HEK293 (cell line): ENCODE measurements at regions not wholly inside any gene's neighbourhood (a gene's known extent, or its start where the extent isn't known, plus 50 kb on each side); places are given as distances from the start of the nearest gene placed in this dataset.

Experiments used
- CTCF ChIA-PET: fragments of 350-600 bp; formaldehyde crosslinking; extraction: SDS; loops from one replicate; lab custom pipeline; 2021; ENCODE audit warnings: antibody characterized with exemption; lab: Yijun Ruan, JAX
- POLR2A ChIA-PET: fragments of 300-600 bp; formaldehyde crosslinking; extraction: SDS; loops from one replicate; lab custom pipeline; 2020; ENCODE audit warnings: antibody characterized with exemption, inconsistent platforms; lab: Yijun Ruan, JAX
- H3K27ac ChIP-seq: fragments of 200-500 bp; sonication (Bioruptor generic); 2 replicates; pipeline ENCODE4 v1.5.1; 2014; ENCODE audit warnings: low read depth, low read length, control low read depth, inconsistent platforms; ENCODE audit errors: extremely low read depth
- H3K36me3 ChIP-seq, 2 experiments: fragments of 200-500 bp in 1 of 2; sonication (Bioruptor generic) in 1 of 2; 1 replicate in 1 of 2; 2 replicates in 1 of 2; pipeline ENCODE4 v1.5.1; 2014 to 2017; ENCODE audit warnings: inconsistent platforms in 2 of 2, low read length in 2 of 2; ENCODE audit not compliant: control insufficient read depth in 2 of 2, insufficient read depth in 1 of 2
- H3K4me1 ChIP-seq: fragments of 200-500 bp; sonication (Bioruptor generic); 2 replicates; pipeline ENCODE4 v1.5.1; 2014; ENCODE audit warnings: mild to moderate bottlenecking, low read length, inconsistent platforms; ENCODE audit not compliant: control insufficient read depth, insufficient read depth
- H3K4me3 ChIP-seq: 2 replicates; pipeline ENCODE4 v1.5.1; 2011; ENCODE audit warnings: low read depth, mild to moderate bottlenecking, control low read depth, low read length, moderate library complexity
- H3K9me3 ChIP-seq: fragments of 200-500 bp; sonication (Bioruptor generic); 2 replicates; pipeline ENCODE4 v1.5.1; 2014; ENCODE audit warnings: low read depth, low read length, inconsistent platforms; ENCODE audit not compliant: control insufficient read depth, insufficient read depth
- GFI1B ChIP-seq: fragments of 450-650 bp; formaldehyde crosslinking; IDR thresholded peaks from 2 replicates; pipeline ENCODE4 v1.5.1; 2016; ENCODE audit warnings: missing biosample characterization, missing genetic modification characterization
- GLIS1 ChIP-seq: fragments of 450-650 bp; formaldehyde crosslinking; IDR thresholded peaks from 2 replicates; pipeline ENCODE4 v1.5.1; 2016; ENCODE audit warnings: missing biosample characterization, missing genetic modification characterization
- HOXA7 ChIP-seq: sonication (generic); formaldehyde crosslinking; IDR thresholded peaks from 2 replicates; pipeline ENCODE4 v1.8.1; 2022; ENCODE audit warnings: missing genetic modification reagents, borderline replicate concordance
- KLF17 ChIP-seq: fragments of 450-650 bp; formaldehyde crosslinking; IDR thresholded peaks from 2 replicates; pipeline ENCODE4 v1.5.1; 2016; ENCODE audit warnings: missing biosample characterization, missing genetic modification characterization
- MZF1 ChIP-seq: fragments of 450-650 bp; formaldehyde crosslinking; IDR thresholded peaks from 2 replicates; pipeline ENCODE4 v1.5.1; 2017; ENCODE audit warnings: missing biosample characterization, missing genetic modification characterization, borderline replicate concordance
- SETDB1 ChIP-seq: IDR thresholded peaks from one replicate; pipeline ENCODE4 v1.6.1; 2017; ENCODE audit warnings: mild to moderate bottlenecking, low read length, moderate library complexity, mixed read lengths; ENCODE audit not compliant: insufficient read length
- WT1 ChIP-seq: fragments of 450-650 bp; formaldehyde crosslinking; IDR thresholded peaks from 2 replicates; pipeline ENCODE4 v1.5.1; 2016; ENCODE audit warnings: missing biosample characterization, missing genetic modification characterization
- ZBTB11 ChIP-seq: fragments of 450-650 bp; formaldehyde crosslinking; conservative IDR thresholded peaks from 2 replicates; pipeline ENCODE4 v1.5.1; 2016; ENCODE audit warnings: low read depth, missing biosample characterization, missing genetic modification characterization
- ZBTB49 ChIP-seq: fragments of 450-650 bp; formaldehyde crosslinking; IDR thresholded peaks from 2 replicates; pipeline ENCODE4 v1.5.1; 2016; ENCODE audit warnings: missing biosample characterization, missing genetic modification characterization, low read depth
- ZIC2 ChIP-seq: fragments of 450-650 bp; formaldehyde crosslinking; IDR thresholded peaks from 2 replicates; pipeline ENCODE4 v1.5.1; 2016; ENCODE audit warnings: missing biosample characterization, missing genetic modification characterization
- ZNF112 ChIP-seq: fragments of 450-650 bp; formaldehyde crosslinking; IDR thresholded peaks from 2 replicates; pipeline ENCODE4 v1.5.0; 2017; ENCODE audit warnings: missing biosample characterization, missing genetic modification characterization
- ZNF214 ChIP-seq: fragments of 450-650 bp; formaldehyde crosslinking; IDR thresholded peaks from 2 replicates; pipeline ENCODE4 v1.5.1; 2017; ENCODE audit warnings: missing biosample characterization, mild to moderate bottlenecking, missing genetic modification characterization, borderline replicate concordance
- ZNF24 ChIP-seq: fragments of 450-650 bp; formaldehyde crosslinking; IDR thresholded peaks from 2 replicates; pipeline ENCODE4 v1.5.1; 2016; ENCODE audit warnings: missing biosample characterization, missing genetic modification characterization
- ZNF266 ChIP-seq: fragments of 450-650 bp; formaldehyde crosslinking; IDR thresholded peaks from 2 replicates; pipeline ENCODE4 v1.5.1; 2016; ENCODE audit warnings: missing biosample characterization, missing genetic modification characterization, low read depth
- ZNF311 ChIP-seq: fragments of 450-650 bp; formaldehyde crosslinking; IDR thresholded peaks from 2 replicates; pipeline ENCODE4 v1.5.1; 2017; ENCODE audit warnings: missing biosample characterization, missing genetic modification characterization, borderline replicate concordance
- ZNF366 ChIP-seq: fragments of 450-650 bp; formaldehyde crosslinking; conservative IDR thresholded peaks from 2 replicates; pipeline ENCODE4 v1.5.1; 2016; ENCODE audit warnings: missing biosample characterization, missing genetic modification characterization
- ZNF426 ChIP-seq: fragments of 450-650 bp; formaldehyde crosslinking; IDR thresholded peaks from 2 replicates; pipeline ENCODE4 v1.5.1; 2017; ENCODE audit warnings: missing biosample characterization, missing genetic modification characterization, mild to moderate bottlenecking, inconsistent platforms, moderate library complexity
- ZNF488 ChIP-seq: fragments of 450-650 bp; formaldehyde crosslinking; IDR thresholded peaks from 2 replicates; pipeline ENCODE4 v1.5.1; 2016; ENCODE audit warnings: missing biosample characterization, missing genetic modification characterization
- ZNF560 ChIP-seq: fragments of 450-650 bp; formaldehyde crosslinking; IDR thresholded peaks from 2 replicates; pipeline ENCODE4 v1.5.1; 2017; ENCODE audit warnings: missing biosample characterization, missing genetic modification characterization, borderline replicate concordance
- ZNF561 ChIP-seq: fragments of 450-650 bp; IDR thresholded peaks from 2 replicates; pipeline ENCODE4 v1.5.1; 2018; ENCODE audit warnings: missing biosample characterization, missing genetic modification characterization, borderline replicate concordance
- ZNF610 ChIP-seq: fragments of 450-650 bp; formaldehyde crosslinking; IDR thresholded peaks from 2 replicates; pipeline ENCODE4 v1.5.1; 2016; ENCODE audit warnings: missing biosample characterization, missing genetic modification characterization, borderline replicate concordance
- ZNF677 ChIP-seq: fragments of 450-650 bp; IDR thresholded peaks from 2 replicates; pipeline ENCODE4 v1.5.0; 2018; ENCODE audit warnings: missing biosample characterization, mild to moderate bottlenecking, missing genetic modification characterization, moderate library complexity
- ZNF701 ChIP-seq: fragments of 450-650 bp; formaldehyde crosslinking; IDR thresholded peaks from 2 replicates; pipeline ENCODE4 v1.5.1; 2016; ENCODE audit warnings: missing biosample characterization, missing genetic modification characterization
- ZNF785 ChIP-seq: fragments of 450-650 bp; formaldehyde crosslinking; IDR thresholded peaks from 2 replicates; pipeline ENCODE4 v1.5.1; 2016; ENCODE audit warnings: missing biosample characterization, missing genetic modification characterization
- ZSCAN5A ChIP-seq: fragments of 450-650 bp; formaldehyde crosslinking; IDR thresholded peaks from 2 replicates; pipeline ENCODE4 v1.5.1; 2016; ENCODE audit warnings: missing biosample characterization, missing genetic modification characterization

GRCh38 chr6:130313206-130313605 lies 52.6 kb upstream of the TMEM200A start (continued):
- TF ChIP-seq ZBTB11 (tag by site-specific recombination) (no peak), ZNF214 (tag by site-specific recombination) (no peak), ZNF677 (tag by site-specific recombination) (no peak)

- H3K36me3 ChIP-seq = no peaks in the 10 kb centered on the region
- TF ChIP-seq HOXA7 (no peak), WT1 (tag by site-specific recombination) (no peak), ZBTB49 (tag by site-specific recombination) (no peak), ZIC2 (tag by site-specific recombination) (no peak), ZNF488 (tag by site-specific recombination) (no peak), ZNF112 (tag by site-specific recombination) (no peak), SETDB1 (no peak), ZNF701 (tag by site-specific recombination) (no peak), GLIS1 (tag by site-specific recombination) (no peak), ZNF426 (tag by site-specific recombination) (no peak), ZNF610 (no peak), ZNF561 (tag by site-specific recombination) (no peak), ZNF311 (tag by site-specific recombination) (no peak), MZF1 (no peak)
- H3K27ac ChIP-seq = no peak overlapping the region
- ChIA-PET POLR2A (no interaction called here), CTCF (interaction anchor here (0.7 kb wide), 1 partner anchor 32 kb away, joined by 3 read pairs; no protein-coding TSS in a partner anchor)
- no peaks in the 10 kb centered on the region for H3K4me1 ChIP-seq
- H3K9me3 ChIP-seq = no peaks in the 10 kb centered on the region
- H3K4me3 ChIP-seq = no peak overlapping the region
Observed at GRCh38 chr6:130309028-130309427, 56.8 kb upstream of the TMEM200A start.

GRCh38 chr6:130307752-130308361 lies 58.0 kb upstream of the TMEM200A start:
- H3K9me3 ChIP-seq = no peaks in the 10 kb centered on the region
- no peak overlapping the region for H3K4me3 ChIP-seq
- no peaks in the 10 kb centered on the region for H3K4me1 ChIP-seq
- H3K27ac ChIP-seq = no peak overlapping the region
- CTCF ChIA-PET = interaction anchor here (0.7 to 2.1 kb wide), 5 partner anchors 14 to 391 kb away, joined by 3 to 6 read pairs (median 3); no protein-coding TSS in a partner anchor
- H3K36me3 ChIP-seq = no peaks in the 10 kb centered on the region
- POLR2A ChIA-PET = no interaction called here
- TF ChIP-seq ZNF24 (tag by site-specific recombination) = no peak
- no peak for TF ChIP-seq ZSCAN5A (tag by site-specific recombination)
- no peak for TF ChIP-seq ZNF560 (tag by site-specific recombination)
- no peak for TF ChIP-seq SETDB1
- TF ChIP-seq ZNF366 (tag by site-specific recombination) = no peak
- no peak for TF ChIP-seq KLF17 (tag by site-specific recombination)
- no peak for TF ChIP-seq MZF1
- TF ChIP-seq ZNF266 (tag by site-specific recombination) = no peak
- TF ChIP-seq GFI1B (tag by site-specific recombination) = no peak
- no peak for TF ChIP-seq ZNF785 (tag by site-specific recombination)
